MV-4-11 (cell line): ENCODE measurements at regions not wholly inside any gene's neighbourhood (a gene's known extent, or its start where the extent isn't known, plus 50 kb on each side); places are given as distances from the start of the nearest gene placed in this dataset.
"Not testable (repeated sequence)": the region's sequence is repeated elsewhere in the genome, so short reads cannot be mapped to it uniquely, and the experiment has no call there.

ENCODE experiments used
- DNase-seq: peaks from one replicate; lab custom pipeline; 2025; lab: John Stamatoyannopoulos, UW

DNA sequence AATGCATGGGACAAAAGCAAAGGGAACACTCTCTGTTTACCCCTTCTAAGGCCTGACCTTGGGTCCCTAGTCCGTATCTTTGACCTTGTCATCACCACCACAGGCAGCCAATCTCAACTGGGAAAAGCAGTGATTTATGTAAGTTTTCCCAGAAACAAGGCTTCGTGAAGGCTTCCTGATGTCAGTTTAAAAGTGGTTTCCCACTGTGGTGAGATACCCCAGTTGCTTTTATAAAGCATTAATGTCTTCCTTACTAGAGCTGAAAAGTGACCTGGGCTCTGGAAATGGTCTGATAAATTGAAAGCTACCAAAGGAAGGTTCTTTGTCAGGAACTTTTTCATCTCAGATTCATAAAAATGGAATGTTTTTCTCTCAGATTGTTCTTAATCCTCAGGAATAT is 536.4 kb upstream of the PTBP2 start:
- DNase-seq: no peak

- DNase-seq: no peak
Observed at GRCh38 chr1:96187020-96187419, 534.6 kb upstream of the PTBP2 start.

GRCh38 chr1:96191165-96191564 is 530.4 kb upstream of the PTBP2 start:
- DNase-seq: no peak

- DNase-seq: no peak
Observed at GRCh38 chr1:96206451-96206850, 515.1 kb upstream of the PTBP2 start.

GRCh38 chr1:96207936-96208335 is 513.6 kb upstream of the PTBP2 start:
- DNase-seq: no peak

GRCh38 chr1:96208428-96208827 is 513.2 kb upstream of the PTBP2 start:
- DNase-seq: no peak

GRCh38 chr1:96210054-96210453 is 511.5 kb upstream of the PTBP2 start:
- DNase-seq: no peak

DNA sequence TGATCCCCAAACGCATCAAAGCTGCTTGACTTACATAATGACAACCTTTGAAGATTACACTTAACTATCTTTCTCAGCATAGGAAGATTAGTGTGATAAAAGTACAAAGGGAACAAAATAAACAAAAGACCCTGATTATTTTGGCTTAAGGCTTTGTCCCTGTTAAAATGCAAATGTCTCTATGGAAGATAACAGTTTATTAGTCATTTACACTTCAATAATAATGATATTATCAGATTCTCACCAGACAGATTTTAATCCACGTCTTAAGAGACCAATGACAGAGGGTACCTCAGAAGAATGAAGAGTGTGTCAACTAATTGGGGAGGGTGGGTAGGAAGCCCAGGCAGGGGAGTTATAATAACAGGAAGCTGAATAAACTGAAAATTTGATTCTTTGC is 510.4 kb upstream of the PTBP2 start:
- DNase-seq: no peak

- no peak for DNase-seq
Observed at GRCh38 chr1:96214982-96215381, 506.6 kb upstream of the PTBP2 start.

- no peak for DNase-seq
Observed at GRCh38 chr1:96220651-96221050, 500.9 kb upstream of the PTBP2 start.

DNA sequence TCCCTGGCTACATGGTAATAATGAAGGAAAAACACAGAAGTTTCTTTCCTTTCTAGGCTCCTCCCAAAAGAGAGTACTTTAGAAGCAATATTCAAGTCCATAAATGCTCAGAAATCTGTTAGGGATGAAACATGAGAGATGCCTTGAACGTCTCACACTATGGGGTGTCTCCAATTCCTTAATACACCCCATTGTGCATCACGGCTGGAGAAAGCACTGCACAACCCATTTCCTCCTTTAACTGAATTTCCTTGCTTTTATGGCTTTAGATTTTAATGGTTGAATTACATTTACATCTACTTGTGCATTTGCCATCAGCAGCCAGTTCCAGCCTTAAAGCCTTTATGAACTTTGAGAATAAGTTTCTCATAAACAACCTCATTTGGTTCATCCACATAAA is 498.9 kb upstream of the PTBP2 start:
- no peak for DNase-seq

DNA sequence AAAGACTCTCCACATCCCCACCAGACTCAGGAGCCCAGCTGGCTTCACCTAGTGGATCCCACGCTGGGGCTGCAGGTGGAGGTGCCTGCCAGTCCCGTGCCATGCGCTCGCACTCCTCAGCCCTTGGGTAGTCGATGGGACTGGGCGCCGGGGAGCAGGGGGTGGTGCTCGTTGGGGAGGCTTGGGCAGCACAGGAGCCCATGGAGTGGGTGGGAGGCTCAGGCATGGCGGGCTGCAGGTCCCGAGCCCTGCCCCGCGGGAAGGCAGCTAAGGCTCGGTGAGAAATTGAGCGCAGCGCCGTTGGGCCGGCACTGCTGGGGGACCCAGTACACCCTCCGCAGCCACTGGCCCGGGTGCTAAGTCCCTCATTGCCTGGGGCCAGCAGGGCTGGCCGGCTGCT is 497.4 kb upstream of the PTBP2 start:
- not testable (repeated sequence) for DNase-seq

DNA sequence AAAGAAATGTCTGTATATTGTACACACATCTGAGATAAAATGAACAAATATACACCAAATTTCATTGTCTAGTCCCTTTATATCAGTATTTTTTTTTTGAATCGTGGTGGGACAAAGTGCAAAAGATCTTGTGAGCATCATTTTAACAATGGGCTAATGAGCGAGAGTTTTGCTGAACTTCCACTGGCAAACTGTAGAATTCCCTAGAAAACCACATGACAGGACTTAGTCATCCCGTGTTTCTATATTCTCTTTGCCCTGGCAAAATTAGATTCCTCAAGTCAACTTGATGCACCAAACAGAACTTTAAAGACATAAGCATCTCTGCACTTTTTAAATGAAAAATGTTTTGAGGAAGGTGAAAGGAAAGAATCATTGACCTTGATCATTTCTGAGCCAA is 488.2 kb upstream of the PTBP2 start:
- no peak for DNase-seq

DNA sequence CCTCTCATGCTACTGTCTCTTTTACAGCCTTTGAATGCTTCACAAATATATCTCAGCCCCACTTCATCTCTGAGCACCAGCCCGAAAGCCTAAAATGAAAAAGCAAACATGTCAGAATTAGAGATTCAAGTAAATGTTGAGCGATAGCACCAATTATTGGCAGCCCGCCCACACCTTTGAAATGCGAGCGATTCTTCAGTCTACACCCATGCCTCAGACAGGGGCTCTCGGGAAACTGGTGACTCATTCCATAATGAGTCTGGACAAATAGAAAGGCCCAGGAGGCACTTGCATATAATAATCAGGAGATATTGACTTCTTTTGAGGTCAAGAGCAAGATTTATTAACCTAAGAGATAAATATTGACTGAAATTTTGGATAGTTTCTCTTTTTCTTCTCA is 487.3 kb upstream of the PTBP2 start:
- no peak for DNase-seq

DNA sequence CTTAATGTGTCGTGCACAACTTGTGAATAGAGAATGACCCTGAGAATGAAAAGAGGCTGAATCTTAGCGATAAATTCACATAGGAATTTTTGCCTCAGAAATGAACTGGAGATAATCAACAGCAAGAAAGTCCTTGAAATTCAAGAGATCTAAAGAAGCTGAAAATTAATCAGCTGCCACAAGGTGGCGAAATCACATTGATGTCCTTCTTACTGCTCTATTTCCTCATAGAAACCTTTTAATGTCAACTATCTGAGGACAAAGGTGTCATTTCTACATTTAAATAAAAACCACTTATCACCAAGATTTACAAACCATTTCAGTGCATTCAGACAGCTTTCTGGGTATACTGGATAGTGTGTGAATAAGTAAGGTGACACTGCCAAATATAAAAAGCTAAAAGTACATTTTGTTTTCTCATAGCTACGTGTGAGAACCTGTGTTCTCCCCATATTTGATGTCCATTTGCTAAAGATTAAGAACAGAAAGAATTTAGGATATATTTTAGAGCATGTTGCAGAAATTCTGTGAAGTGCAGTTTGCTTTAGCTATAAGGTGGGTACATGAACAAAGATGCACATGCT is 485.3 kb upstream of the PTBP2 start:
- DNase-seq: peak; percentile 54

DNA sequence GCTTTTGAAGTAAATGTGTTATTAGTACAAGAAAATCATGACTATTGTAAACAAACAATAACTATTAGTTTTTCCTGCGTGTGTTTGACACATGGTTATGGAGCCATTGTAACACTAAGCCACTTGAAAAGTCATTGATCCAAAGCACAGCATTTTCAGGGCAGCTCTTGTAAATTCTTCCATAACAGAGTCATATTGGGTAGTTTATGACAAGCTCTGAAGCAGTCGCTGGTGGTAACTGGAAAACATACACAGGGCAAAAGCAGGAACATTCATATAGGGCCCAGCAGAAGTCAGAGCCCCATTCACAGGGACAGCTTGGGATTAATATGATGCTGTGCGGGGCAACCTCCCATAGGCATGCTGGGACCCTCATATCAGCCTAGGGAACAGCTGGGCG is 483.2 kb upstream of the PTBP2 start:
- no peak for DNase-seq

DNA sequence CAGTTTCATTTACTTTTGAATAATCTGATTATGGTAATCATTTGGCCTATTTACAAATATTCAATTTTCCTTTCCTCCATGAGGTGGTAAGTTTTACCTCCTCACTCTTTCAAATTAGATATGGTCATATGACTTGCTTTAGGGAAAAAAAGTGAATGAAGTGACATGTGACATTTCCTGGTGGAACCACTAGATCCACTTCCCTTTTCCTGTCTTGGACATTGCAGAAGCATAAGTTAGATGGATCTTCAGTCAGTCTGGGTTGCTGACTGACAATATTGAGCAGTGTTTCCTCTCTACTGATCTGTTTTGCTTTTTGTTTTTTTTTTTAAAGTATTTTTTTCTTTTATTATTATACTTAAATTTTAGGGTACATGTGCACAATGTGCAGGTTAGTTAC is 481.1 kb upstream of the PTBP2 start:
- DNase-seq: peak; percentile 77

DNA sequence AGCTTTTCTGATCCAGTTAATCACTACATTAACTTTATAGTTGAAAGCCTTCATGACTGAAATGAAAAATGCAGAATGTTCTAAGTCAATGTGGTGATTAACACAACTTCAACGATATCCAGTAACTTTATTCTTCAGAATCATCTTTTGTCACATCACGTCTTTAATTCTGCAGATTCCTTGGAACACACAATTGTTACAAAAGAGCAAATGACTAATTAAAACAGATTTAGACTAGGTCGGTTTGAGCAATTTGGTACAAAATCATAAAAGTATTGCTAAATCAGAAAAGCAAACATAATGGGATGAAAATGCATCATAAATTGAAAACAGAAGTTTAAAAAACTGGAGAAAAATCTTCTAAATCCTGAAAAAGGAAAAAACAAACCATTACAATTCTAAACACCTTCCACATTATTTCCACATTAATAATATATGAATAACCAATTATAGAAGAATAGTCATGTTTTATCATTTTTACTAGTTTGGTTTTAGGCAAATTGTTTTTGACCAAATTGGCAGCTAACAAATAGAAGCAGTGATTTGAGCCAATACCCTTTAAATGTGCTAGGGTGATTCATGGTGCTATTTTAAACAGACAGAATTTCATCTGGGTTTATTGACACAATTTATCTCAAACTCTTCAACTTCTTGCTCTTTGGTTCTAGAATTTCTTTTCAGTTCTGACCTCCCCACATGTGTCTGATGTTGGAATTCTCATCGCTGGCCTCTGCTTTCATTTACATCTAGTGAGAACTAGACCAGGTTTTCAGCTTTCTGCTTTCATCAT is 468.1 kb upstream of the PTBP2 start:
- DNase-seq: no peak

DNA sequence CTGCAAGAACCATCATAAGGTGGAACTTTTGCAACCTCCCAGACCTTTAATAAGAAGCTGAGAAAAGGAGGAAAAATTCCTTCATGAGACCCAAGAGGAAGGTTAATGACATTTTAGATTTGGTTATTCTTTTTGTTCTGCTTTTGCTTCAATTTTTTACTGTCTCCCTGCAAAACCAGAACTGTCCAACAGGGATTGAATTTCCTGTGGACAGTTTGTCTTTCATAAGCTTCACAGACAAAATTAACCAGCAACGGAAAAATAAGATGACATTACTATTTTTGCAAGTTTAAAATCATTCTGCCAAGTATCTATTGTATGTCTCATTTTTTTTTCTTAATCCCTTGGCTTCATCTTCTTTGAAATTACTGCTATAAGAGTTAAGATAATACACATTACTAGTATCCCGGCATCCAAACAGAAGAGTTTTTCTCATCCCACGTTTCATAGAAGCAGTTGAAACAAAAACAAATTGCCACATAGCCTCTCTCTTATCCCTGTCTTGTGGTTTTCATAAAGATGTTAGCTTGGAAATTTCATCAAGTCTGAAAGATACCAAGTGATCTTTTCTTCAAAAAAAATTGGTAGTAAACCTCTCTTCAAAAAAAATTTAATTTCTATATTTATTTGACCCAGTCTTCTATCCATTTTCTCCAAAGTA is 465.3 kb upstream of the PTBP2 start:
- no peak for DNase-seq

GRCh38 chr1:96259399-96259798 is 462.2 kb upstream of the PTBP2 start:
- DNase-seq: no peak

GRCh38 chr1:96281491-96281890 is 440.1 kb upstream of the PTBP2 start:
- DNase-seq: no peak

GRCh38 chr1:96290033-96290432 is 431.6 kb upstream of the PTBP2 start:
- DNase-seq: no peak

DNA sequence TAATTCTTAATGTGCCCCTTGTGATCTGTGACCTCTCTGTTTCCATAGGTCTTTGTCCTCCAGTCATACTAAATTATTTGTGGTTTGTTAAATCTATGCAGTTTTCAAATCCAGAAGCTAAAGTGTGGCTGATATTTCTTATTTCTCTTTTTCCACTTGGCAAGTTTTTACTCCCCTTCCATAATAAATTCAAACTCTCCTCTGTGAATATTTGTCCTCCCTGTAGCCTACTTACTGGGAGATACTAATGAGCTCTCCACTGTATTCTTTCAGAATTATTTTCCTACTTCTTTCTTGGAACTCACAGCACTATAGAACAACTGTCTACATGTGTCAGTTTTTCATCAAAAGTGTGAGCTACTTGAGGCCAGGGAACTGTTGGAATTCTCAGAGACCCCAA is 430.8 kb upstream of the PTBP2 start:
- DNase-seq: no peak

DNA sequence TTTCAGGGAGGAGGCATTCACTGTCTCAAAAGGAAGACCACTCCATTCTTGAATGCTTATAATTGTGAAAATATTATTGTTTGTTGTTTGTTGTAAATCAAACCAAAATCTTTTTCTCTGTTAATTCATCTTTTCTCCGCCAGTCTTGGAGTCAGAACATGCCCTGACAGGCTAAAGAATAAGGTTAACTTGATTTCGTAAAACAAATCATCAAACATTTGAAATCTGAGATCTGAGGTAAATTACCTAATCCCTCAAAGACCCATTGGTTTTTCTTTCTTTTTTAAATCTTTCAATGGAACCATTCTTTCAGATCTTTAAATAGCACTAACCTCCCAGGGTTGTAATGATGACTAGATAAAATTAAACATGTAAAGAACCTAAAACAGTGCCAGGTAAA is 430.1 kb upstream of the PTBP2 start:
- DNase-seq: no peak
